ENCODE measurements at regions not wholly inside any gene's neighbourhood (a gene's known extent, or its start where the extent isn't known, plus 50 kb on each side); places are given as distances from the start of the nearest gene placed in this dataset.

DNA sequence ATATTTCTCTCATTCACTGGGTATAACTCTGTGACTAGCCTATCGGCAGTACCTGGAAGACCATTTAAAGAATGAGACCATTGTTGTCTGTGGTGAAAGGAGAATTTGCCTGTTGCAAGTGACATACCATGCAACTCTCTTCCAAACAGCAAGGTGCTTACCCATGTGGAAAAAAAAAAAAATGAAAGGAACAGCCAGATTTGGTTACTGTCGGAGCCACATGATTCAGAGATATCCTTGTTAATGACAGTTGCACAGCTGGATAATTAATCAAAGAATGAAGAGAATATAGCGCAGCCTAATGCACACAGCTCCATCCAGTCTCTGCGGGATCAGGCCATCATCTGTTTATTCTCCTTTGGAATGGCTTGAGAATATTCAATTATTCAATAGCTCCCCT is 141.8 kb downstream of the HRH4 start:
- TF ChIP-seq GATA2 (IDR thresholded peaks at IDR 0.05; ENCODE audit: low read depth, low read length): no peak
- TF ChIP-seq GATA3 (IDR thresholded peaks at IDR 0.05; ENCODE audit: low read depth, low read length): no peak
